Naive B cell (primary cell): ENCODE measurements at regions not wholly inside any gene's neighbourhood (a gene's known extent, or its start where the extent isn't known, plus 50 kb on each side); places are given as distances from the start of the nearest gene placed in this dataset.
"Not testable (repeated sequence)": the region's sequence is repeated elsewhere in the genome, so short reads cannot be mapped to it uniquely, and the experiment has no call there.

ENCODE experiments used
- ATAC-seq, 2 donors: fragments of 150-1000 bp; cut with Tn5 transposase; 2 replicates each; pipeline ENCODE4 v1.10.0; 2021; ENCODE audit warnings: low read depth in 2 of 2, mild to moderate bottlenecking in 2 of 2, moderate library complexity in 2 of 2
- DNase-seq: peaks from one replicate; pipeline ENCODE4 v3.0.0; 2022
- H3K27ac Mint-ChIP-seq, 6 donors: one replicate each; pipeline ENCODE4 v1.8.0; 2020 to 2022; ENCODE audit warnings: mild to moderate bottlenecking in 6 of 6, mixed read lengths in 6 of 6, moderate library complexity in 5 of 6, inconsistent platforms in 2 of 6
- H3K27me3 Mint-ChIP-seq, 3 donors: one replicate each; pipeline ENCODE4 v1.8.0; 2021 to 2022; ENCODE audit warnings: mixed read lengths in 3 of 3, mild to moderate bottlenecking in 1 of 3
- H3K36me3 Mint-ChIP-seq, 2 donors: one replicate each; pipeline ENCODE4 v1.8.0; 2020 to 2022; ENCODE audit warnings: mixed read lengths in 2 of 2, inconsistent platforms in 1 of 2, mild to moderate bottlenecking in 1 of 2
- H3K4me1 Mint-ChIP-seq, 3 donors: one replicate each; pipeline ENCODE4 v1.8.0; 2020 to 2022; ENCODE audit warnings: mixed read lengths in 3 of 3, inconsistent platforms in 1 of 3, mild to moderate bottlenecking in 1 of 3, moderate library complexity in 1 of 3
- H3K4me3 Mint-ChIP-seq, 8 donors: one replicate each; pipeline ENCODE4 v1.8.0; 2020 to 2022; ENCODE audit warnings: mild to moderate bottlenecking in 8 of 8, mixed read lengths in 8 of 8, moderate library complexity in 8 of 8, inconsistent platforms in 2 of 8
- H3K9me3 Mint-ChIP-seq, 7 donors: one replicate each; pipeline ENCODE4 v1.8.0; 2020 to 2022; ENCODE audit warnings: mixed read lengths in 7 of 7, mild to moderate bottlenecking in 5 of 7, inconsistent platforms in 2 of 7, moderate library complexity in 1 of 7

DNA sequence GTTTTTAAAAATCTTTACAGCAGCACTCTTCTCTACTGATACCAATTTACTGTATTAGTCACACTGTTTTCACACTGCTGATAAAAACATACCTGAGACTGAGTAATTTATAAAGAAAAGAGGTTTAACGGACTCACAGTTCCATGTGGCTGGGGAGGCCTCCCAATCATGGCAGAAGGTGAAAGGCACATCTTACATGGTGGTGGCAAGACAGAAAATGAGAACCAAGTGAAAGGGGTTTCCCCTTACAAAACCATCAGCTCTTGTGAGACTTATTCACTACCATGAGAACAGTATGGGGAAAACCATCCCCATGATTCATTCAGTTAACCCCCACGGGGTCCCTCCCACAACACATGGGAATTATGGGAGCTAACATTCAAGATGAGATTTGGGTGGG is 481.9 kb upstream of the TLE4 start:
- not testable (repeated sequence) for H3K36me3 Mint-ChIP-seq, H3K27ac Mint-ChIP-seq, ATAC-seq, H3K27me3 Mint-ChIP-seq, DNase-seq, H3K4me1 Mint-ChIP-seq, H3K4me3 Mint-ChIP-seq
- peaks cover 5 to 19% (median 15%) of the 10 kb centered on the region in 7 donors for H3K9me3 Mint-ChIP-seq

DNA sequence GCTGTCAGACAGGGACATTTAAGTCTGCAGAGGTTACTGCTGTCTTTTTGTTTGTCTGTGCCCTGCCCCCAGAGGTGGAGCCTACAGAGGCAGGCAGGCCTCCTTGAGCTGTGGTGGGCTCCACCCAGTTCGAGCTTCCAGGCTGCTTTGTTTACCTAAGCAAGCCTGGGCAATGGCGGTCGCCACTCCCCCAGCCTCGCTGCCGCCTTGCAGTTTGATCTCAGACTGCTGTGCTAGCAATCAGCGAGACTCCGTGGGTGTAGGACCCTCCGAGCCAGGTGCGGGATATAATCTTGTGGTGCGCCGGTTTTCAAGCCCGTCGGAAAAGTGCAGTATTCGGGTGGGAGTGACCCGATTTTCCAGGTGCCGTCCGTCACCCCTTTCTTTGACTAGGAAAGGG is 468.5 kb upstream of the TLE4 start:
- H3K4me3 Mint-ChIP-seq, H3K36me3 Mint-ChIP-seq, DNase-seq, H3K27ac Mint-ChIP-seq, H3K4me1 Mint-ChIP-seq, ATAC-seq, H3K27me3 Mint-ChIP-seq: not testable (repeated sequence)
- peaks cover 0 to 11% (median 3%) of the 10 kb centered on the region in 7 donors for H3K9me3 Mint-ChIP-seq

DNA sequence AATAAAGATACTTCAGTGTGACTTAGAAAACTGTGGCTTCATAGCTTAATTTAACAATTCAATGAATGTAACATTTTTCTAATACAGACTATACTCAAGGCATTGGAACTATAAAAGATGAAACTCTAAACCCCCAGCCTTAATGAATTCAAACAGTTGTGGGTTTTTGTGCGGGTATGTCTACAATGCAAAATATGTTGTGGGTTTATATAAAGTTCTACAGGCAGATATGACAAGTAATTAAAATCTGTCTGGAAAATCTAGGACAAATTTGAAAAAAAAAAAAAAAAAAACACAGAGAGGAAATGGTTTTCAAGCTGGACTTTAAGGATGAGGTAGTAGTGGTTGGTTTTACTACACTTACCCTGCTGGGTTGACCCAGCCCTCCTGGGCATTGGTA is 467.5 kb upstream of the TLE4 start:
- no peak for DNase-seq
- no peak overlapping the region for H3K4me3 Mint-ChIP-seq
- peaks cover under 1 to 20% (median 7%) of the 10 kb centered on the region in 7 donors for H3K9me3 Mint-ChIP-seq
- H3K27me3 Mint-ChIP-seq = peaks cover 0 to 6% (median 0%) of the 10 kb centered on the region in 3 donors
- no peaks in the 10 kb centered on the region for H3K4me1 Mint-ChIP-seq
- ATAC-seq = no peak
- H3K27ac Mint-ChIP-seq = no peak overlapping the region
- peaks cover 5 to 8% of the 10 kb centered on the region in 2 donors for H3K36me3 Mint-ChIP-seq

DNA sequence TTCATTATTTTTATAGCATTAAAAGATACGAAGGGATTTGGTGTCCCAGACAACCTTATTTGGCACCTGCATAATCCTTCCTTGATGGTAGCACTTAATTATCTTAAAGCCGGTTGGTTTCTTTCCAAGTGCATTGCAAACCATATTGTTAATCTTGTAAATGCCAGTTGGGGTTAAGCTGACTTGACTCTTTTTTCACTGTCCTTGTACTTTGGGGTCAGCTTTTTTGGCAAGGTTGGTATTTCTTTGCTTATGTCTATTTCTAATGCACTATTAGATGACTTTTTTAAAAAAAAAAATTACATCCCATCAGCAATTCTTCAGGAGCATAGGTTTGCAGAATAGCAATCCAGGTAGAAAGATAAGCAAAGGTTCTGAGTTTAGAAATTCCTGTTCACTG is 466.8 kb upstream of the TLE4 start:
- no peak overlapping the region for H3K27ac Mint-ChIP-seq
- no peak overlapping the region for H3K4me3 Mint-ChIP-seq
- no peak for DNase-seq
- no peak for ATAC-seq
- peaks cover 5 to 8% of the 10 kb centered on the region in 2 donors for H3K36me3 Mint-ChIP-seq
- H3K9me3 Mint-ChIP-seq = peaks cover 3 to 26% (median 14%) of the 10 kb centered on the region in 7 donors
- peaks cover 0 to 6% (median 0%) of the 10 kb centered on the region in 3 donors for H3K27me3 Mint-ChIP-seq
- no peaks in the 10 kb centered on the region for H3K4me1 Mint-ChIP-seq

DNA sequence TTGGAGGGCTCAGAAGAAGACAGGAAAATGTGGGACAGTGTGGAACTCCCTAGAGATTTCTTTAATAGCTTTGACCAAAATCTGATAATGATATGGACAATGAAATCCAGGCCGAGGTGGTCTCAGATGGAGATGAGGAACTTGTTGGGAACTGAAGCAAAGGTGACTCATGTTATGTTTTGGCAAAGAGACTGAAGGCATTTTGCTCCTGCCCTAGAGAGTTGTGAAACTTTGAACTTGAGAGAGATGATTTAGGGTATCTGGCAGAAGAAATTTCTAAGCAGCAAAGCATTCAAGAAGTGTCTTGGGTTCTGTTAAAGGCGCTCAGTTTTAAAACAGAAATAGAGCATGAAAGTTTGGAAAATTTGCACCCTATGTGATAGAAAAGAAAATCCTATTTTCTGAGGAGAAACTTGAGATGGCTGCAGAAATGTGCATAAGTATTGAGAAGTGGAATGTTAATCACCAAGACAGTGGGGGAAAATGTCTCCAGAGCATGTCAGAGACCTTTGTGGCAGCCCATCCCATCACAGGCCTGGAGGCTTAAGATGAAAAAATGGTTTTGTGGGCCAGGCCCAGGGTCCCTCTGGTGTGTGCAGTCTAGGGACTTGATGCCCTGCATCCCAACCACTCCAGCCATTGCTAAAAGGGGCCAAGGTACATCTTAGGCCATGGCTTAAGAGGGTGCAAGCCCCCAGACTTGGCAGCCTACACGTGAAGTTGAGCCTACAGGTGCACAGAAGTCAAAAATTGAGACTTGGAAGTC is 463.7 kb upstream of the TLE4 start:
- ATAC-seq (no peak), DNase-seq (no peak)
- Mint-ChIP-seq H3K27me3 (peaks cover 0 to 6% (median 0%) of the 10 kb centered on the region in 3 donors), H3K4me1 (no peaks in the 10 kb centered on the region), H3K36me3 (peaks cover 5 to 8% of the 10 kb centered on the region in 2 donors), H3K4me3 (no peak overlapping the region), H3K27ac (no peak overlapping the region), H3K9me3 (peaks cover 2 to 26% (median 13%) of the 10 kb centered on the region in 7 donors)

DNA sequence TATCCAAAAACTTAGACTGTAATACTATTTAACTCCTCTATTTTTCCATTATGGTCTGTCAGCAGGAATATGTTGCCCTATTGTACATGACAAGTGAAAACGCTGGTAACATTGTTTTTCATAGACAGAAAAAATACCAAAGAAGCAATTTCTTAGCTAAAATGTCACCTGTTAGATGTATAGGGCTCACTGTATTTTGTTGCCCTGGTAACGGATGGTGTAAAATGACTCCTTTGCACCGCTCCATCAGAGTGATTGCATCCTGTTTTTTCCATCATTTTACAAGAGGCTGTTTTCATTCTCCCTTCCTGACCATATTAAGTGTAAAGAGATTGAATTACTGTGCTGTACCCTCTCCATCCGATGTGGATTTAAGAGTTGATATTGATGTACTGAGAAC is 460.1 kb upstream of the TLE4 start:
- Mint-ChIP-seq H3K4me1 (no peaks in the 10 kb centered on the region), H3K4me3 (no peak overlapping the region), H3K27me3 (no peaks in the 10 kb centered on the region), H3K36me3 (peaks cover 5 to 8% of the 10 kb centered on the region in 2 donors), H3K9me3 (peaks cover 2 to 26% (median 13%) of the 10 kb centered on the region in 7 donors), H3K27ac (no peak overlapping the region)
- no peak for ATAC-seq
- no peak for DNase-seq

DNA sequence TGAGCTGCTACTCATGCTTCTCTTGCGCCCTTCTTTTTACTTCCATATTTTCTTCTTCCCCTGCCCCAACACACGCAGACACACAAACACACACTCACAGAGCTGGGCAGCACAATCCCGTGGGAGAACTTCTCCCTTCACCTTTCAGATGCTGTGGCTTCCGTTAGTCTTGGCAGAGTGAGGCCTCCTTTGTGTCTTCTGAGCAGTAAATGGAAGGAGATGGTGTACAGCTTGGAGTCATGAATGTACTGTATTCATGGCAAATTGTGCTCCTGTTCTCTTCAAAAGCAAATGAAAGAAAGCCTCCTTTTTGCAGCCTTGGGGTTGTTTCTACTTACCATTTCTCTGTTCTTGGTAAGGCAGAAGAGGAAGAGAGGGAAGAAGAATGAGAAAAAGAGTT is 456.6 kb upstream of the TLE4 start:
- peaks cover 0 to 2% (median 0%) of the 10 kb centered on the region in 7 donors for H3K9me3 Mint-ChIP-seq
- ATAC-seq (no peak), DNase-seq (no peak)
- no peaks in the 10 kb centered on the region for H3K4me1 Mint-ChIP-seq
- H3K27me3 Mint-ChIP-seq = peaks cover 0 to 9% (median 0%) of the 10 kb centered on the region in 3 donors
- no peak overlapping the region for H3K4me3 Mint-ChIP-seq
- H3K36me3 Mint-ChIP-seq = no peaks in the 10 kb centered on the region
- H3K27ac Mint-ChIP-seq = no peak overlapping the region

DNA sequence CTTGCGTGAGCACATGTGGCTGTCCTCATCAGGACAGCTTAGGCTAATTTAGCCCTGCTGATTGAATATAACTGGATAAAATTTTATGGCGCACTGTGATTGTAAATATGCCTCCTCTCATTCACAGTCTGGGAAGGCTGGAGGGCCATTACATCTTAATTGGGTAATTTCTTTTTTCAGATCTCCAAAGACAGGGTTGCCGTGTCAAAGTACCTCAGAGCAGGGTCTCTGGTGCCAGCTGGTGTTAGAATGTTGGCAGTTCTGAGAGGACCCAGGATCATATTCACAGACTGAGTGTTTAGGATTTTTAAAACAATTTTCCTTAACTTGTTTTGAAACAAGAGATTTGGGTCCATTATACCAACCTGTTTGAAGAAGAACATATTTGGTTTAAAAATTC is 455.7 kb upstream of the TLE4 start:
- H3K4me3 Mint-ChIP-seq = no peak overlapping the region
- H3K36me3 Mint-ChIP-seq = no peaks in the 10 kb centered on the region
- no peak overlapping the region for H3K27ac Mint-ChIP-seq
- DNase-seq = no peak
- no peak for ATAC-seq
- H3K9me3 Mint-ChIP-seq = peaks cover 0 to 2% (median 0%) of the 10 kb centered on the region in 7 donors
- no peaks in the 10 kb centered on the region for H3K4me1 Mint-ChIP-seq
- peaks cover 0 to 9% (median 0%) of the 10 kb centered on the region in 3 donors for H3K27me3 Mint-ChIP-seq

DNA sequence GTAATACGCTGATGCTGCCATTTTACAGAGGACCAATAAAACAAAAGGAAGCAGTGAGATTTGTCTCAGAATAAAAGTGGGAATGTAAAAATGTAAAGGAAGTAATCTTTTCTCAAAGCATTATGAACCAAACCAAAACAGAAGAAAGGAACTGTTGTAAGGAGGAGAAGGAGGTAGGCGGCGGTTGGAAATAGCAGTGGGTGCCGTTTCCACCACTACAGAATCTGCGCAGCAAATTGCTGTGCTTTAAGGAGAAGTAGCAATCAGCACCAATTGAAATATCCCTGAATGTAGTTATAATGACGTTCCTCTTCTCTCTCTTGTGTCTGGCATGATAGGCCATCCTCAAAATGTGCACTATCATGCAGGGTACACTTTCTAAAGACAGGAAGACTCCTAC is 455.1 kb upstream of the TLE4 start:
- no peak for ATAC-seq
- Mint-ChIP-seq H3K27me3 (peaks cover 0 to 9% (median 0%) of the 10 kb centered on the region in 3 donors), H3K27ac (no peak overlapping the region), H3K36me3 (no peaks in the 10 kb centered on the region), H3K4me1 (no peaks in the 10 kb centered on the region), H3K9me3 (peaks cover 0 to 2% (median 0%) of the 10 kb centered on the region in 7 donors), H3K4me3 (no peak overlapping the region)
- no peak for DNase-seq

DNA sequence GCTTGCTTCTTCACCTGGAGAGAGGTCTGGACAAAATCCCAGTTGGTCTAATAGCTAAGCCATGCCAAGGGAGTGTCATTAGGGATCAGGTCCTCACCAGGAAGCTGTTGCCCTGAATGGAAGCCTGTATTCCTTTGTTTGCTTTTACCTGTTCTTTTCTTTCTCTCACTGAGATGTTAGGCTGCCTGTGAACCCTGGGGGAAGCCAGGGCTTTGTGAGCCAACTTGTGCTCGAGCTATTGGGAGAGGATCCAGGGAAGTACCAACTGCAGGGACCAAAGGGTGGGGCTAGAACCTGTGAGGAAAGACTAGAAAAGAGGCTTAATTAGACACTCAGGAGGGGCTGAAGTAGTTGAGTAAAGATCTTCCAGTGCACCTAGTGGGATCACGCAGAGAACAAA is 451.2 kb upstream of the TLE4 start:
- DNase-seq (no peak), ATAC-seq (no peak)
- no peak overlapping the region for H3K4me3 Mint-ChIP-seq
- H3K4me1 Mint-ChIP-seq = no peaks in the 10 kb centered on the region
- peaks cover 0 to 3% (median 1%) of the 10 kb centered on the region in 7 donors for H3K9me3 Mint-ChIP-seq
- peaks cover 5 to 9% (median 8%) of the 10 kb centered on the region in 3 donors for H3K27me3 Mint-ChIP-seq
- H3K27ac Mint-ChIP-seq = no peak overlapping the region
- no peaks in the 10 kb centered on the region for H3K36me3 Mint-ChIP-seq

DNA sequence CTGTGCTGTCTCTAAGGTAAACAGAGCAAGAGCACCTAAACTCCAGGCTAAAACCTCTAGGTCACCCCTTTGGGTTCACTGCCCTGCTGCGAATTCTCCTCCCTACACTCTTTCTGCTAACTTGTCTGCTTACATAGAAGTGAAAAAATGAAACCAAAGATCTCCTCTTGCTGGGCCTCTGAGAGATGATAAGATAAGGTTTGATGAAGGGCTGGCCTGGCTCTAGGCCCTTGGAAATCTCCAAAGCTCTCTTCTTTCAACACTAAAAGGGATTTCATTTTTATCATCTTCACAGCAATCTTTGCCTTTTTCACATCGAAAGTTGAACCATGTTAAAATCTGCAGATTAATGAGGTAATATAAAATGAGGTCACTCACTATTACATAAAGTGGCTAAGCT is 450.8 kb upstream of the TLE4 start:
- H3K27ac Mint-ChIP-seq = no peak overlapping the region
- ATAC-seq = no peak
- H3K4me1 Mint-ChIP-seq = no peaks in the 10 kb centered on the region

DNA sequence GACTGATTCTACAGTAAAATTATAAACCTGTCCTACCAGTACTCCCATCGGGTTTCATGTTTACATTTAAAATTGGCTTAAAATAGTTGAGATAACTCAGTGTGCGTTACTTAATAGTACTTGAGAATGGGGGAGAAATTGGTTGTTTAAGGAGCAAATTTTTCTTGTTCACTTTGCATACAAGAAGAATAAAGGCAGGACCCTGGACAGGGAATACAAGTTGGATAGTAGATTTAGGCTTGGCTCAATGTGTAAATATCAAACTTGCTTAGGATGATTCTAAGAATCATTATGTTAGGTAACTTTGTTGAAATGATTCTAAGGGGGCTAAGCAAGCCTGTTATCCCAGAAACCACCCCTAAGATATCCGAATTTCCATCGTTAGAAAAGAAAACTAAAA is 448.4 kb upstream of the TLE4 start:
- Mint-ChIP-seq H3K4me1 (no peaks in the 10 kb centered on the region), H3K4me3 (no peak overlapping the region), H3K9me3 (peaks cover 0 to 3% (median 1%) of the 10 kb centered on the region in 7 donors), H3K36me3 (no peaks in the 10 kb centered on the region), H3K27ac (no peak overlapping the region), H3K27me3 (peaks cover 5 to 9% (median 5%) of the 10 kb centered on the region in 3 donors)
- no peak for ATAC-seq
- DNase-seq = no peak

More for the DNA sequence above, 450.8 kb upstream of the TLE4 start:
- Mint-ChIP-seq H3K27me3 (peaks cover 5 to 9% (median 8%) of the 10 kb centered on the region in 3 donors), H3K9me3 (peaks cover 0 to 3% (median 1%) of the 10 kb centered on the region in 7 donors), H3K36me3 (no peaks in the 10 kb centered on the region), H3K4me3 (no peak overlapping the region)
- no peak for DNase-seq

DNA sequence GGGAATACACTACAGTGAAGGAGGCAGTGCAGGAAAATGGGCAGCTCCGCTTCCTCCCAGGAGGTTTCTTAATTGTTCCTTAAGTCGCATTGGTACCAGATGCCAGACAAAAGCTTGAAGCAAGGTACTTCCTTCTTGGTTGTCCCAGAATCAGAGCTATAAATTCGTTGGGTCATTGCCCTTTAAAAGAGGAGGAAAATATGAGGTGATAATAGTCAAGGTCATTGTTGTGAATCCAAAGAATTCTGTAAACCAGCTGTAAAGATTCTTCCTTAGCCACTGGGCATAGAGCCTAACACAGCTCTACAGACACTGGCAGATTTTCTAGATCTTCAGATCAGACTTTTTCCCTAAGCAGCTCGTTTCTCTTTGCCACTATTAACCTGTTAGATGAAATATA is 444.1 kb upstream of the TLE4 start:
- H3K4me1 Mint-ChIP-seq = peaks cover 0 to 4% (median 3%) of the 10 kb centered on the region in 3 donors
- no peaks in the 10 kb centered on the region for H3K36me3 Mint-ChIP-seq
- H3K27ac Mint-ChIP-seq = no peak overlapping the region
- DNase-seq (no peak), ATAC-seq (no peak)
- peaks cover 0 to 1% (median 0%) of the 10 kb centered on the region in 7 donors for H3K9me3 Mint-ChIP-seq
- H3K27me3 Mint-ChIP-seq = peaks cover 0 to 9% (median 0%) of the 10 kb centered on the region in 3 donors
- H3K4me3 Mint-ChIP-seq = no peak overlapping the region

DNA sequence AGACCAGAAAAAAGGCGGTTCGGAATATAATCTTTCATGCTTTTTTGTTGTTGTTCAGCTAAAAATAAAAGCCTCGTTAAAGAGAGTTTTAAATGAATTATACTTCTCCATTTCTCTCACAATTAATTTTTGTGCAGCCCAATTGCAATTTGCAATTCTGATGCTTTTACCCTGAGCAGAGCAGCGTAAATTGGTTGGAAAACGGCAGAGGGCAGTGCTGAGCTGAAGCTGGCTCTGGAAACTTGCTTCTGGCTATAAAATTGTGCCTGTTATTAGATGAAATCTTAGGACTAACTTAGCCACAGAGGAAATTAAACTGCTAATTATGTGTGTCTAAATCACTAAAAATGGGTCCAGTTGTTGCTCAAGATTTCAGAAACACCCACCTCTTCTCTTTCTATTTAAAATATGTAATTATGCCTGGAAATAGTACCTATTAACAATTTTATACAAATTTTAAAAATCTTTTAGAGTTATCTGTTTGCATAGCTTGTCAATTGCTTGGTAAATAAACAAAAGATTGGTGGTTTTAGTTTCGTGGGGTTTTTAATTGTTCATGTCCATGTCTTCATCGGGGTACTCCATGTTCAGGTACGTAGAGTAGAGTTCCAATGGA is 441.8 kb upstream of the TLE4 start:
- H3K27me3 Mint-ChIP-seq = peaks cover 0 to 12% (median 1%) of the 10 kb centered on the region in 3 donors
- peaks cover 0 to 4% (median 3%) of the 10 kb centered on the region in 3 donors for H3K4me1 Mint-ChIP-seq
- H3K4me3 Mint-ChIP-seq = no peak overlapping the region
- H3K27ac Mint-ChIP-seq = no peak overlapping the region
- ATAC-seq (no peak), DNase-seq (no peak)
- peaks cover 0 to 1% (median 0%) of the 10 kb centered on the region in 7 donors for H3K9me3 Mint-ChIP-seq
- H3K36me3 Mint-ChIP-seq = no peaks in the 10 kb centered on the region
